MM.1S (cell line): ENCODE measurements at regions not wholly inside any gene's neighbourhood (a gene's known extent, or its start where the extent isn't known, plus 50 kb on each side); places are given as distances from the start of the nearest gene placed in this dataset.

ENCODE experiments used
- CTCF ChIP-seq: fragments of 300-600 bp; sonication (generic); IDR thresholded peaks from 2 replicates; pipeline ENCODE4 v1.5.1; 2016; ENCODE audit warnings: antibody characterized with exemption, low read length, mixed read lengths
- EZH2 ChIP-seq: fragments of 300-600 bp; sonication (generic); optimal IDR thresholded peaks from 2 replicates; pipeline ENCODE3; 2017; ENCODE audit warnings: low read depth, mild to moderate bottlenecking, antibody characterized with exemption, low read length, mixed read lengths

- TF ChIP-seq CTCF: peak; percentile 54
- no peak for TF ChIP-seq EZH2
These were observed 401.9 kb downstream of the TNS3 start for GRCh38 chr7:47179812-47180515.
